Peyer's patch (tissue), 4 donors: ENCODE measurements at regions not wholly inside any gene's neighbourhood (a gene's known extent, or its start where the extent isn't known, plus 50 kb on each side); places are given as distances from the start of the nearest gene placed in this dataset.

Experiments
- POLR2A ChIP-seq, 2 donors: fragments of 450-650 bp; IDR thresholded peaks; one replicate each; pipeline ENCODE4 v1.5.1; 2017; ENCODE audit warnings: antibody characterized with exemption in 2 of 2, mild to moderate bottlenecking in 2 of 2, moderate library complexity in 2 of 2
- TF ChIP-seq, protein P1 (sequence below), 6 experiments: fragments of 450-650 bp in 4 of 6; fragments of 200-600 bp in 2 of 6; sonication (generic) in 1 of 6; IDR thresholded peaks; one replicate each; pipeline ENCODE4 v1.5.1; 2017 to 2019; ENCODE audit warnings: antibody characterized with exemption in 6 of 6, mild to moderate bottlenecking in 3 of 6, moderate library complexity in 1 of 6

DNA sequence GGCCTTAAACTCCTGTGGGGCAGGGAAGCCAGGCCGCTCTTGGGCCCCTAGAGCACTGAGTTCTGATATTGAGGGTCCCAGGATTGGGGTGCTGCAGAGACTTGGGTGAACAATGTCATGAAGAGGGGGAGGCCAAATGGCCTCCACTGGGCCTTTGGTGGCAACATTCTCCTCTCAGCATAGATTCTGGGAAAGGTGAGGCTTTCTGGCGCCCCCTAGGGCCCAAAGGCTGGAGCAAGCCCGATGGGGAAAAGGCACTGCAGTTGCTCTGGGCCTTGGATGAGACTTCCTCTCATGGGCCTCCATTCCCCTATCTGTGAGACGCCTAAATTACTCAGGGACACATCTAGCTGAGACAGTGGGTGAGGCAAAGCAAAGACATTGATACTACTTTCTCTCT lies 84.8 kb downstream of the ACAA2 start:
- TF ChIP-seq, protein P1, sequence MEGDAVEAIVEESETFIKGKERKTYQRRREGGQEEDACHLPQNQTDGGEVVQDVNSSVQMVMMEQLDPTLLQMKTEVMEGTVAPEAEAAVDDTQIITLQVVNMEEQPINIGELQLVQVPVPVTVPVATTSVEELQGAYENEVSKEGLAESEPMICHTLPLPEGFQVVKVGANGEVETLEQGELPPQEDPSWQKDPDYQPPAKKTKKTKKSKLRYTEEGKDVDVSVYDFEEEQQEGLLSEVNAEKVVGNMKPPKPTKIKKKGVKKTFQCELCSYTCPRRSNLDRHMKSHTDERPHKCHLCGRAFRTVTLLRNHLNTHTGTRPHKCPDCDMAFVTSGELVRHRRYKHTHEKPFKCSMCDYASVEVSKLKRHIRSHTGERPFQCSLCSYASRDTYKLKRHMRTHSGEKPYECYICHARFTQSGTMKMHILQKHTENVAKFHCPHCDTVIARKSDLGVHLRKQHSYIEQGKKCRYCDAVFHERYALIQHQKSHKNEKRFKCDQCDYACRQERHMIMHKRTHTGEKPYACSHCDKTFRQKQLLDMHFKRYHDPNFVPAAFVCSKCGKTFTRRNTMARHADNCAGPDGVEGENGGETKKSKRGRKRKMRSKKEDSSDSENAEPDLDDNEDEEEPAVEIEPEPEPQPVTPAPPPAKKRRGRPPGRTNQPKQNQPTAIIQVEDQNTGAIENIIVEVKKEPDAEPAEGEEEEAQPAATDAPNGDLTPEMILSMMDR (IDR thresholded peaks at IDR 0.05), result peak in 4 of 6 experiments; percentile 23 to 66 (median 61)
- TF ChIP-seq POLR2A (IDR thresholded peaks at IDR 0.05), result no peak
